ENCODE measurements at regions not wholly inside any gene's neighbourhood (a gene's known extent, or its start where the extent isn't known, plus 50 kb on each side); places are given as distances from the start of the nearest gene placed in this dataset.

DNA sequence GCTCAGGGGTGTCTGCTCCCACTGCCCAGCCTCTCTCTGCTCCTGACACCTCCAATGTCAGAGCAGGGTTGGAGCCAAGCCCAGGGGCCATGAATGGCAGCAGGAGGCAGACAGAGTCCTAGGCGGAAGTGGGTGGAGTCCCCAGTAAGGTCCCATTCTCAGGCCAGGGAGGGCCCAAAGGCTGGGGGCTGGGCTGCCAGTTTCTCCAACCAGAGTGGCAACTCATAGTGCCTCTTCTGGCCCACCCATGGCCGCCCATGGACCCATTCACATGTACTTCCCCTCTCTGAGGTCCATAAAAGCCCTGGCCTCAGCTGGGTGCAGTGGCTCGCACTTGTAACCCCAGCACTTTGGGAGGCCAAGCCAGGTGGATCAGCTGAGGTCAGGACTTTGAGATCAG, 261.8 kb upstream of the TNC start:
- TF ChIP-seq, protein P1, sequence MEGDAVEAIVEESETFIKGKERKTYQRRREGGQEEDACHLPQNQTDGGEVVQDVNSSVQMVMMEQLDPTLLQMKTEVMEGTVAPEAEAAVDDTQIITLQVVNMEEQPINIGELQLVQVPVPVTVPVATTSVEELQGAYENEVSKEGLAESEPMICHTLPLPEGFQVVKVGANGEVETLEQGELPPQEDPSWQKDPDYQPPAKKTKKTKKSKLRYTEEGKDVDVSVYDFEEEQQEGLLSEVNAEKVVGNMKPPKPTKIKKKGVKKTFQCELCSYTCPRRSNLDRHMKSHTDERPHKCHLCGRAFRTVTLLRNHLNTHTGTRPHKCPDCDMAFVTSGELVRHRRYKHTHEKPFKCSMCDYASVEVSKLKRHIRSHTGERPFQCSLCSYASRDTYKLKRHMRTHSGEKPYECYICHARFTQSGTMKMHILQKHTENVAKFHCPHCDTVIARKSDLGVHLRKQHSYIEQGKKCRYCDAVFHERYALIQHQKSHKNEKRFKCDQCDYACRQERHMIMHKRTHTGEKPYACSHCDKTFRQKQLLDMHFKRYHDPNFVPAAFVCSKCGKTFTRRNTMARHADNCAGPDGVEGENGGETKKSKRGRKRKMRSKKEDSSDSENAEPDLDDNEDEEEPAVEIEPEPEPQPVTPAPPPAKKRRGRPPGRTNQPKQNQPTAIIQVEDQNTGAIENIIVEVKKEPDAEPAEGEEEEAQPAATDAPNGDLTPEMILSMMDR (IDR thresholded peaks at IDR 0.05), result no peak
- TF ChIP-seq EP300 (IDR thresholded peaks at IDR 0.05) (no peak), POLR2A (IDR thresholded peaks at IDR 0.05) (no peak)
